GM19328 (cell line): ENCODE measurements at regions not wholly inside any gene's neighbourhood (a gene's known extent, or its start where the extent isn't known, plus 50 kb on each side); places are given as distances from the start of the nearest gene placed in this dataset.

Source experiments
- ATAC-seq: cut with Tn5 transposase; IDR thresholded peaks from one replicate; pipeline ENCODE4 v1.9.1; 2021; ENCODE audit warnings: mild to moderate bottlenecking, moderate library complexity; ENCODE audit not compliant: unreplicated experiment

DNA sequence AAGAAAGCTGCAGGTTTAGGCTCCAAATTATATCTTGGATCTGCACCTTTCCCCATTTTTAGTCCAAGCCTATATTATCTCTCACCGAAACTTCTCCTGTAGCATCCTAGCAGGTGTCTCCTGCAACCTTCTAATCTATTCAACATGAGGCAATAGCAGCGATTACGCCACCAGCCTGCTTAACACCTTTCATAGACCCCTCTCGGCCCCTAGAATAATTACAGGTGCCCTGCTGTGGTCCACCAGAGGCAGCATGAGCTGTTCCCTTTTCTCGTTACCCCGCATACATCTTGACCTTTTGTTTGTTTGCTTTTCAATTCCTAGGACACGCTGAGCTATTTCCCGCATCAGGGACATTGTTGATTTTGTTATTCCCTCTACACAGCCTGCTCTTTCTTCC is 361.9 kb downstream of the CYRIA start:
- ATAC-seq, result no peak

DNA sequence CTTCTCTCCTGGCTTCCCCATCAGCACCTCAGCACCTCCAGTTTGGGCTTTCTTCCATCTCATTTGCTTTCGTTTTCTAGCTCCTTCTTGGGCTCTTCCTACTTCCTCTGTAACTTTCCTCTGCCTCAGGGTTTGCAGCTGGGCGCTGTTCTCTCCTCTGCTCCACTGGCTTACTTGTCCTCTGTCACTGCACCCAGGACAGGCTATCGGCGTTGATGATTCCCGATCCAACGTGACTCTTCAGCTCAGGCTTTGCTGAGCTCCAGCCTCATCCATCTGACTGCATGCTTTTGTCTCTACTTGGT is 362.4 kb downstream of the CYRIA start:
- ATAC-seq, result no peak

DNA sequence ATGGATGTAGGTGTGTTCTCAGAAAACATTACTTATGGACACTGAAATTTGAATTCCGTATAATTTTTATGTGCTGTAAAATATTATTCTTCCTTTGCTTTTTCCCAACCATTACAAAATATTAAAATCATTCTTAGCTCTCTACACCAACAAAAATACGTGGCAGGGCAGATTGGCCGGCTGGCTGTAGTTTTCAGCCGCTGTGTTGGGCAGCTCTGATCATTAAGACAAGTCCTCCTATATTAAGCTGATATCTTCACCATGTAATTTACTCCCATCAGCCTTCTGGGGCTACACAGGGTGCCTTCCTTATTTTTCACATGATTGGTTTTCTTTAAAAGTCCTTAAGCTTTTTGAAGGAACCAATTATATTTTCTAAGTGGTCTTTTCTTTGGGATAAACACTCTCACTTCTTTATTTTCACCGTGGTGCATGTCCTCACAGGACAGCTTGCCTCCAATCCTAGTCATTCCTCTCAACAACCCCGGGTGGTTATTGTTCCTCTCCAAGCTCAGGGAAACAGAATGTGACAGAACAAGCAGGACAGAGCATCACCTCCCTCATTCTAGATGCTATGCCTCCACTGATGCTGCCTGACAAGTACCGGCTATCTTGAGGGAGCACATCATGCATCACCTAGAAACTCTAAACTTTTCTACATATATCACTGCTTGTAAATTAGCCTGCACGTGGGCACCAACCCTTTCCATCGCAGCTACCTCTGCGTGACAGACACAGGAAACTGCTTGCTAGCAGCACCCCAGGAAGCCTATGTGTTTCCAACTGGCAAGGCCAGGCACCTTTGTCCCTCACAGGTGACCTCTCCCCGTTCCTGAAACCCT is 362.3 kb downstream of the MYCN start:
- no peak for ATAC-seq

DNA sequence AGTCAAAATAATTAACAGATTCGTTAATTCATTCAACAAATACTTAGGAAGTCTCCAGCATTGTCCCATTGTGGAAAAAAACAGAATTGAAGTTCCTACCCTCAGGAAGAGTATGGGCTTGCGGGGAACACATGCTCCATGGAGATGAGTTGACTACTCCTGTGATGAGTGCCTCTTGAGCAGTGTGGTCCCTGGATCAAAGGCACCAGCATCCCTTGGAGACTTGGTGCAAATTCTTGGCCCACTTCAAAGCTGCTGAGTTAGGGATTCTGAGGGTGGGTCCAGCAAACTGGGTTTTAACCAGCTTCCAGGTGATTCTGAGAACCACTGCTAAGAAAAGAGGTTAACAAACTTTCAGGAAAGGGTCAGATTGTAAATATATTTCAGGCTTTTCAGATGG is 361.6 kb downstream of the MYCN start:
- ATAC-seq, result no peak

DNA sequence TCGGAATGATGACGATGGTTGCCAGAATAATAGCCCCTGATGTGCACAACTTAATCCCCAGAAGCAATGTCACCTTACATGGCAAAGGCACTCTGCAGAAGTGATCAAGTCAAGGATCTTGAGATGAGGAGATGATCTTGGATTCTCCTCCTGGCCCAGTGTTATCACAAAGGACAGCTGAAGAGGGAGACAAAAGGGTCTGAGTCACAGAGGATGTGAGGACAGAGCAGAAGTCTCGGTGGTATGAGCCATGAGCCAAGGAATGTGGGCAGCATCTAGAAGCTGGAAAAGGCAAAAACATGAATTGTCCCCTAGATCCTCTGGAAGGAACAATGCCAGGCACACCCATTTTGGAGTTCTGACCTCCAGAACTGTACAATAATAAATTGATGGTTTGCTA is 358.5 kb downstream of the MYCN start:
- ATAC-seq, result no peak

DNA sequence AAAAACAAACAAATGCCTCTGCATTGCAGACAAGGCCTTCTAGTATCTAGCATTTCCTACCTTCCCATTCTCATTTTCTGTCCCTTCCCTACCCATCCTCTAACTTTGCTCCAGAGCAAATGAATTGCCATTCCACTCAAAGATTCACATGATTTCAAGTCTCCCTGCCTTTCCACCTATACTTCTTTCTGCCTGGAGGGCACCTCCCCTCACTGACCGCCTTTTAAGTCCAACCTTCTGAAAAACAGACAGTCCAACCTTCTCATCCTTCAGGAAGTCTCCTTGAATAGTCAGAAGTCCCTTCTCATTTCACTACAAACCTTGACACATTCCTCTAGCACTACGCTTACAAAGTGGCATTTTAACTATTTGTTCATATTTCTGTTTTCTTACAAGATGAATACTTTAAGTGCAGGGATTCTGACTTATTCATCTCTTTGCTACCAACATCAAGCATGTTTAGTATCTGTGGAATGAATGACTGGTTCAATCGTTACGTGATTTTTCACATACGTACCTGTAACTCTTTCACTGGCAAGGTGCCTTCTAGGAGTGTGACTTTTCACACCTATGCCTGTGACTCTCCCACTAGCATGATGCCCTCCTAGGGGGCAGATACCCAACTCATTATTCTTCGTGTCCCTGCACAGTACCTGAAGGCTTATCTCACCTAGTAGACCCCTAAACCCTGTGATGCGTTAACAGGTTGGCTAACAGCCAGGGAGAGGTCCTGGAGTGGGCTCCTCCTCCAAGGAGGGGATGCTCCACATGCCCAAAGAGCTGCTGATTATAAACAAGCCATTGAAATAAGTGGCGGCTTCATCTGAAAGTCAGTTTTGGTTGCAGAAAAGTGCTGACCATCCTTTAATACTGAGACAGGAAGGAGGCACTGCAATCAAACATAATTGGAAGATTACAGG is 356.2 kb downstream of the MYCN start:
- no peak for ATAC-seq

DNA sequence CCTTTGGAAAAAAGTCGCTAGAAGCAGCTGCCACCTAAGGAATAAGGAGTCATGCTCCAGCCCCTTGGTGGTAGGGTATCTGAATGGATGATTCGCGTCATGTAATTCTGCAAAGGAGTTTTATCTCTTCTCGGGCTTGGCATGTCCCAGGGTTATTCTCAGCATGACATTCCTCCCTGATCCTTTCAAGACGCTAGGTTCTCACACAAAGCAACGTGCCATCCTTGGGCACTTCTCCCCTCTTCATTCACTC is 355.6 kb downstream of the MYCN start:
- ATAC-seq, result no peak

DNA sequence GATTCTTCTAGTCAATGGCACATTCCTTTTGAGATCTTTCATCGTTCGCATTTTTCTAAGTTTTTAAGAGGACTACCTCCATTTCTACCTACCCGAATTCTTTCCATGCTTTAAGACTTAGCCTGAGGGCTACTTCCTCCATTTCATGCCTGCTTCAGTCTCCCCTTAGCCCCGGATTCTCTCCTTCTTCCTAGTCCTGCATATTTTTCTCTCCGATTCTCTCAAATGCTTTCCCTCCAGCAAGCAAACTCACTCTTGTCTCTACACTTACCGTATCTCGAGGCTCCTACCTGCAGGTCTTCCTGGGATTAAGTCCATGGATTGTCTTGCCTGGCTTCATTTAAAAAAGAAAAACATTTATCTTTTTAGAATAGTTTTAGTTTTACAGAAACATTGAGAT is 354.4 kb downstream of the MYCN start:
- no peak for ATAC-seq

DNA sequence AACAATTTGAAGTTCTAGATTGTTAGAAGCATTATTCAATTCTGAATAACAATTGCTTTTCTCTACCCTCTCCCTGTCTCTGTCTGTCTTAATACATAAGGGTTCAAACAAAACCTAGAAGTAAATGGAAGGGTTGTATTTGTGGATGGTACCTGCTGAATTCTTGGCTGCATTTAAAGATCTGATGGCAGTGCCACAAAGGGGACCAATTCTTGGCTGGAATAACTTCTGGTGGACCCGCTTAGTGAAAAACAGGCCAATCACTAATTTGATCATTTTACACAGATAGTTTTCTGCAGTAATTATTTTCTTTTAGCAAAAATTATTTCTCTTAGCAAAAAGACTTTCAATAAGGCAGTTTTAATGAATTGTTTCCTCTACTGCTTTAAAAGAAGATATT is 353.5 kb downstream of the MYCN start:
- ATAC-seq, result no peak

DNA sequence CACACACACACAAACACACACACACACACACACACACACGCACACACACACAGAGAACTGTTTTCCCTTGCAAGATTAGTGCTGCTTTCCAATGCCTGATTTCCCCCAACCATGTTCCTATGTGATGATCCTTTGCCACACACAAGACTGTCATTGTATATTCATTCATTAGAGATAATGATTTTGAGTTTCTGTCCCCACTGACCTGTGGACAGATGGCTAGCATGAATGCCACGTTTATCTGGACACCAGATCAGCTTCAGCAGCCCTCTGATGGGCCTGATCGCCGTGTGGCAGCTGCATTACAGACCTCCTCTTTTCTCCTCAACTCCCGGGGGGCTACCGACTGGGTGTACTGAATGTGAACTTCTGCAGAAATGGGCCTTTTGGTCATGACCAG is 353.0 kb downstream of the MYCN start:
- no peak for ATAC-seq

DNA sequence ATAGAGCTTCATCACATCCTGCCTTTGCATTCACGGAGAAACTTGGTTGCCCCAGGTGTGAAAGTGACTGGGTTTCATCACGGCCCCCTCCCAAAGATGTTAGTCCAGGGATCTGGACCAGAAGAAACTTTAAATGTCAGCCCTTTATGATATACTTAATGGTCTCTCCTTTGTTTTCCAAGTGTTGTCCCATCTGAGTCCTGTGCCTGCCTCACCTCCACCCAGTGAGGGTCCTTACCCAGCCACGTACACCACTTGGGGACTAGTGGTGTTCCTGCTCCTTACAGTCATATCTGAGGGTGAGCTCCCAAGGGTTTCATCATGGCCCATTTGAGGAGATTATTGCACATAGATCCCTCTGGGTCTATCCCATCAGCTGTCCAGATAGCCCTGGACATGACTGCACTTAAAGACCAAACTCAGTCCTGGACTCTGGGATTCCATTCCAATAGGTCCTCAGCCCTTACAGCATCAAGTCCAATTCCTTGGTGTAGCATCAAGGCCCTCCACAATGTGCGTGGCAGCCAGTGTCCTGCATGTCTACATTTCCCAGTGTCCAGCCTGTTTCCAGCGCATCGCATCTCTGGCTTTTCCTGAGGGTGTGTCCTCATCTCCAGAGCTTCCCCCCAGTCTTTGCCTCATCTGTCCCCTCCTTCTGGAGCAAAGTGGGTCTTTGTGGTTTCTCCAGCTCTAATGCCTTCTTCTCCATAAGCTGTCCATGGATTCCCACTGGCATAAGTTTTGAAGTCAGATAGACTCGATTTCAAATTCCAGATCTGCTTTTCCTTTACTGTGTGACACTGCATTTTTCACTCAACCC is 351.6 kb downstream of the MYCN start:
- no peak for ATAC-seq

DNA sequence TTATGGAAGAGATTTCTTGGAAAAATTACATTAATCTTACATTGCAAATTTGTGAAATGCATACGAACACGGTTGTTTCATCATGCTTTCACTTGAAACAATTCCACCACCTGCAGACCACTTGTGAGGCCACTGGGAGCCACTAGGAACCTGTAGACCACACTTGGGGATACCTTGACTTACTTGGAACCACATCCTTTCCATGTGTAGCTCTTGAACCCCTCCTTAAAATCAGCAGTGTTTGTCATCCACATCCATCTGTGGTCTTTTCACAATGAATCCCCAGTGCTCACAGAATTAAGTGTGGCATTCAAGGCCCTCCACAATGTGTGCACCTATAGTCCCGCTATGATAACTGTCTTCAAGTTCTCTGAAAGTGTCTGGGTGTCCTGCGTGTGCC is 350.9 kb downstream of the MYCN start:
- no peak for ATAC-seq

DNA sequence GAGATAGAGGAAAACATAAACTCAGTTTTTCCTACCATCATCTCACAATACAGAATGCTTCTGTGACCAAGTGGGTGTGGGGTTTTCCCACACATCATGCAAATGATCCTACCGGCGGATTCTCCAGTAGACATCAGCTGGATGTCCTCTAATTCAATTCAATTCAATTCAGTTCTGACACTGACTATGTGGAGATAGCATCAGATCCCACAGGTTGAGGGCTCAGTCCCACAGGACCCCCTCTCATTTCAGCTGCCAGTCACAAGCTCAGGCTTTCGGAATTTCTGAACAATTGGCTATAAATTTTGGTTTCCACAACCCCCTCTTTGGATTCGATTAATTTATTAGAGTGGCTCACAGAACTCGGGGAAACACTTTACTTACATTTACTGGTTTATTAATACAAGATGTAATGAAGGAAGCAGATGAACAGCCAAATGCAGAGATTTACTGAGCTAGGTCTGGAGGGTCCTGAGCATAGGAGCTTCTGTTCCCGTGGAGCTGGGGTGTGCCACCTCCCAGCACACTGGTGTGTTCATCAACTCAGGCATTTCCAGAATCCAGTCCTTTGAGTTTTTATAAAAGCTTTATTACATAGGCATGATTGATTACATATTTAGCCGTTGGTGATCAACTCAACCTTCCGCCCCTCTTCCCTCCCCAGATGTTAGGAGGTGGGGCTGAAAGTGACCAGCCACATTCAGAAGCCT is 350.1 kb downstream of the MYCN start:
- no peak for ATAC-seq

DNA sequence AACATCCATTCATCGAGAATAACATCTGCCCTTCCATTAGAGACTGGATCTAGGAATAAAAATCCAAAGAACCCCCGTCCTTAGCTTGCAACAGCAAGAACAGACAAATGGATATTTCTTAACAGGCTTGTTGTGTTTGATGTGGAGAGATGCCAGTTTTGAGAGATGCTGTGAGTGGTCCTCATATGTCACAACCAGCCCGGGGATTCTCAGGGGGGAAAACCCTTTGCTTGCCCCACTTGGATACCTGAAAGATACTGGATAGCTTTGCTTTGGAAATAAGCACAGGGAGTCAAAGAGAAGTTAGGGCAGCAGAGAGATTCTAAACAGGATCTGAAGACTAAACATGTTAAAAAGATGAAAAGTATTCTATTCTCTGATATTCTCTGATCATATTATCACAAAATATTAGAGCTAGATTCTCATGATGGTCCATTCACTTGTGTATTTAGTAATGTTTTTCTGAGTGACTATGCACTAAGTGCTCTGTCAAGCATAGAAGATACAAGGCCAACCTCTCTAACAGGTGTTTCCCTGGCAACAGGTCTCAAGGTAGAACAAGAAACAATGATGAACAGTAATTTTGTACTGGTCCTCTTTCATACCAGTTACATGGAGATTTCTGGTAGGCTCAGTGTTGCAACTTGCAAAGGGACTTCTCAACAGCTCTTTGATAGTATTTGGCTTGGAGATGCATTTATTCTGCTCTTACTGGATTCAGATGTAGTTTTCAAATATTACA is 348.2 kb downstream of the MYCN start:
- no peak for ATAC-seq

DNA sequence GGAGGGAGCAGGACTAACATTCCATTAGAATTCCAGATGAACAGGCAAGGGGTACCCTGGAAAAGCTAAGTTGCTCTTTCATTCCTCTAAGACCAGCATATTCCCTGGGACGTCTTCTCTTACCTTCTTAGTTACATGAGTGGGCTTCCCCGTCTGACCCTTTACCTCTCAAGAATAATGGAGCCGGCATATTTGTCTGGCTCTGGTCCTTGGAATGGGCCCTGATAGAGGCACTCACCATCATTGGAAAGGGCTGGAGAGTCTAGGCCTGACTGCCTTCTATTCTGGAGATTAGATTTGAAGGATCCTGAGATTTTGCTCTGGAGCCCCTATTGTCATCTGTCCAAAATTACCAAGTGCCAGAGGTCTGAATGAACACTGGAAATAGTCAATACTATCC is 347.5 kb downstream of the MYCN start:
- no peak for ATAC-seq

DNA sequence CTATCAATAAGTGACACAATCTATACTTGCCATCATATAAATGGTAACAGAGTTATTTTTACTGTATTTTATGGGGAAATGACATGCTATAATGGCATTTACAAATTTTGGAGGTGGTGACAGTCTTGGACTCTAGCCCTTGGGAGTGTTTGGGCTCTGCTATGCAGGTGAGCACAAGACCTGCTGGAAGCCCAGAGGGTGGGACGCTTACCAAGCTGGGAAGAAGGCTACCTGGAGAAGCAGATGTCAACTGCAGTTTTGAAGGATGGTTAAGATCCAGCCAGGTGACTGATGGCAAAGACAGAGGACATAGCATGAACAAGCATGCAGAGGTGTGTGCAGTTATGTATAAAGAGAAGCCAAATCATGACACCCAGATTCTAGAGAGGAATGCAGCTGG is 346.9 kb downstream of the MYCN start:
- no peak for ATAC-seq

DNA sequence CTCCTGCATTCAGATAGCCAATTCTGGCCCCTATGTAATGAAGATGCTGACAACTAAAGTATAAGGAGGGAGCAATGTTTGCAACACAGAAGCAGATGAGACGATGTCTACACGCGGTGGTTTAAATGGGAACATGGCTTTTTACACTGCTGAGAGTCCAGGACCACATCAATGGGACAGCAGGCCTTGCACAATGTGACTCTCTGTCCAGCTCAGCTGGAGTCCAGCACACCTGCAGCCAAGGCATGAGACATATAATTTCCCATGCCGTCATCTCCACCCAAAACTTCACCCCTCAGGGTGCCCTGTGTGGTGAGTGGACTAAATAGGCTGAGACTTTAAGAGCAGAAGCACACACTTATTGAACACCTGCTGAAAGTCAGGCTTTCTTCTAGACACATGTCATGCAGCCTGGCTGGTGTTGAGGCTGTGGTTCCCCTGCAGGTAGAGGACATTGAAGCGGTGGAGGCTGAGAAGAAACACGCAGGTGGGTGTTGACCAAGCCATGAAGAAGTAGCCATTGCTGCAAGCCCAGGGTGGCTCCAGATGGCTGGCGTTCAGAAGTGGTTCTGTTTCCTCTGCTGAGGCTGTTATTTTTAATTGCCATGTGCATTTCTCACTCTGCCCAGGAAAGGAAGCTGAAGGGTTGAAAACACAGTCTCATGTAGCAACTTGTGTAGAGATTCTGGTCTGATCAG is 345.6 kb downstream of the MYCN start:
- ATAC-seq, result no peak

DNA sequence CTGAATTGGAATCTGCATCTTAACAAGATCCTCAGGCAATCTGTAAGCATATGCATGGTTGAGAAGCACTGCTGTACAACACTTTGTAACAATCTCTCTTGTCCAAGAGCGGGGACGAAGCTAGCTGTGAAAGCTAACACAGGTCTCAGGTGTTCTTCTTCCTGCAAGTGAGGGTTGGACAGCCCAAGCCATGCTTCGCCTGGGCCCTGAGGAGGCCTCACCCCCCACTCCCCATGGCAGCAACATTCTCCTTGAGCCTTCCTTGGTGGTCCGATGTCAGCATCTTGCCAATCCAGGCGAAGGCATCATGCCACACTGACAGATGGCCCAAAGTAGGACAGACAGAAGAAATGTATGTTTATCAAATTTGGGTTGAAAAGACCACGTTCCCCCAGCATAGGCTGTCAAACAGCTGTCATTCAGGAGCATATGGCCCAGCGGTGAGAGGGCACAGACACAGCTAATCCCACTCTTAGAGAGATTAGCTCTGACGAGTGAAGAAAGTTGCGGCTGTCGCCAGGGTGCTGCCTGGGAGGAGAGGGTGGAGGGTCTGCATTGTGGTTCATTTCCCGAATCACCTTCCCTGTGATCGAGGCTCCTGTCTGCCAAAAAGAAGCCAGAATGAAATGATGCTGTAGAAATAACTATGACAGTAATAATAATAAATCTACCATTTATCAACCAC is 344.7 kb downstream of the MYCN start:
- no peak for ATAC-seq
